ELF-1 (cell line): ENCODE measurements at regions not wholly inside any gene's neighbourhood (a gene's known extent, or its start where the extent isn't known, plus 50 kb on each side); places are given as distances from the start of the nearest gene placed in this dataset.

Experiments used
- DNase-seq: peaks from one replicate; pipeline ENCODE4 v3.0.0-alpha.2; 2016; ENCODE audit warnings: low read depth, low spot score

GRCh38 chr6:8624665-8625064 lies 189.3 kb upstream of the SLC35B3 start:
- no peak for DNase-seq

- no peak for DNase-seq
Measured at GRCh38 chr6:8623441-8623840, 188.1 kb upstream of the SLC35B3 start.

GRCh38 chr6:8619853-8620252 lies 184.5 kb upstream of the SLC35B3 start:
- no peak for DNase-seq

GRCh38 chr6:8619408-8619807 lies 184.1 kb upstream of the SLC35B3 start:
- peak; percentile 16 for DNase-seq

GRCh38 chr6:8608737-8609136 lies 173.4 kb upstream of the SLC35B3 start:
- no peak for DNase-seq

GRCh38 chr6:8589941-8590729 lies 154.8 kb upstream of the SLC35B3 start:
- peak; percentile 8 for DNase-seq

- DNase-seq: no peak
Measured at GRCh38 chr6:8588176-8588575, 152.8 kb upstream of the SLC35B3 start.

- no peak for DNase-seq
Measured at GRCh38 chr6:8583291-8583690, 147.9 kb upstream of the SLC35B3 start.

GRCh38 chr6:8579372-8579771 lies 144.0 kb upstream of the SLC35B3 start:
- DNase-seq: no peak

GRCh38 chr6:8578006-8578405 lies 142.7 kb upstream of the SLC35B3 start:
- no peak for DNase-seq

GRCh38 chr6:8574749-8575468 lies 139.6 kb upstream of the SLC35B3 start:
- DNase-seq: no peak

GRCh38 chr6:8574311-8574710 lies 139.0 kb upstream of the SLC35B3 start:
- DNase-seq: no peak

GRCh38 chr6:8570256-8570920 lies 135.0 kb upstream of the SLC35B3 start:
- no peak for DNase-seq

- no peak for DNase-seq
Measured at GRCh38 chr6:8562125-8562524, 126.8 kb upstream of the SLC35B3 start.

- no peak for DNase-seq
Measured at GRCh38 chr6:8558953-8559352, 123.6 kb upstream of the SLC35B3 start.

GRCh38 chr6:8557014-8557748 lies 121.8 kb upstream of the SLC35B3 start:
- DNase-seq: no peak

- no peak for DNase-seq
Measured at GRCh38 chr6:8556370-8557013, 121.1 kb upstream of the SLC35B3 start.

GRCh38 chr6:8551993-8552392 lies 116.6 kb upstream of the SLC35B3 start:
- DNase-seq: no peak

- DNase-seq: no peak
Measured at GRCh38 chr6:8551386-8551785, 116.0 kb upstream of the SLC35B3 start.

- no peak for DNase-seq
Measured at GRCh38 chr6:8549074-8549790, 113.9 kb upstream of the SLC35B3 start.

- no peak for DNase-seq
Measured at GRCh38 chr6:8546496-8546895, 111.2 kb upstream of the SLC35B3 start.
